Fibroblast of lung (primary cell): ENCODE measurements at regions not wholly inside any gene's neighbourhood (a gene's known extent, or its start where the extent isn't known, plus 50 kb on each side); places are given as distances from the start of the nearest gene placed in this dataset.

Experiments
- CTCF ChIP-seq, 2 donors: IDR thresholded peaks in 1 of 2; conservative IDR thresholded peaks in 1 of 2; 1 replicate in 1 of 2; 2 replicates in 1 of 2; pipeline ENCODE4 v1.5.1; 2011 to 2012; ENCODE audit warnings: low read length in 2 of 2, control low read depth in 1 of 2, inconsistent platforms in 1 of 2, low read depth in 1 of 2, mild to moderate bottlenecking in 1 of 2
- EZH2 ChIP-seq: IDR thresholded peaks from 2 replicates; pipeline ENCODE4 v1.5.1; 2012; ENCODE audit warnings: low read length, control low read depth, mild to moderate bottlenecking; ENCODE audit errors: missing control alignments

- TF ChIP-seq CTCF (conservative IDR thresholded peaks at IDR 0.05 in 1 of 2, IDR thresholded peaks at IDR 0.05 in 1 of 2; ENCODE audit: low read depth in 1 of 2, low read length in 2 of 2) (no peak), EZH2 (no peak)
Observed at GRCh38 chr2:66824926-66825325, 390.0 kb downstream of the MEIS1 start.
